Activated T-helper 9 cell treated with anti-CD3 and anti-CD28 coated beads, Interleukin-2, amount 50 U/mL, for 16 hours (primary cell): ENCODE measurements at regions not wholly inside any gene's neighbourhood (a gene's known extent, or its start where the extent isn't known, plus 50 kb on each side); places are given as distances from the start of the nearest gene placed in this dataset.
"Not testable (repeated sequence)": the region's sequence is repeated elsewhere in the genome, so short reads cannot be mapped to it uniquely, and the experiment has no call there.

ENCODE experiments used
- DNase-seq: peaks from one replicate; pipeline ENCODE4 v3.0.0-alpha.2; 2020; ENCODE audit warnings: low read depth

- no peak for DNase-seq
Observed at GRCh38 chr10:131021246-131021895, 290.1 kb downstream of the TCERG1L start.

GRCh38 chr10:131021969-131022368 is 289.6 kb downstream of the TCERG1L start:
- DNase-seq, result no peak

GRCh38 chr10:131022369-131022768 is 289.2 kb downstream of the TCERG1L start:
- no peak for DNase-seq

- DNase-seq, result no peak
Observed at GRCh38 chr10:131022981-131023380, 288.5 kb downstream of the TCERG1L start.

GRCh38 chr10:131024259-131025131 is 287.0 kb downstream of the TCERG1L start:
- DNase-seq, result no peak

- DNase-seq, result no peak
Observed at GRCh38 chr10:131025333-131025732, 286.2 kb downstream of the TCERG1L start.

GRCh38 chr10:131027256-131027655 is 284.3 kb downstream of the TCERG1L start:
- DNase-seq, result no peak

- DNase-seq, result no peak
Observed at GRCh38 chr10:131031346-131031745, 280.2 kb downstream of the TCERG1L start.

- DNase-seq, result no peak
Observed at GRCh38 chr10:131032329-131033165, 279.0 kb downstream of the TCERG1L start.

- DNase-seq, result no peak
Observed at GRCh38 chr10:131033166-131034085, 278.1 kb downstream of the TCERG1L start.

GRCh38 chr10:131034451-131034850 is 277.1 kb downstream of the TCERG1L start:
- DNase-seq, result no peak

GRCh38 chr10:131035779-131036178 is 275.7 kb downstream of the TCERG1L start:
- no peak for DNase-seq

- no peak for DNase-seq
Observed at GRCh38 chr10:131038056-131038455, 273.5 kb downstream of the TCERG1L start.

- no peak for DNase-seq
Observed at GRCh38 chr10:131041031-131041430, 270.5 kb downstream of the TCERG1L start.

- no peak for DNase-seq
Observed at GRCh38 chr10:131041441-131041840, 270.1 kb downstream of the TCERG1L start.

GRCh38 chr10:131042015-131042414 is 269.5 kb downstream of the TCERG1L start:
- DNase-seq, result not testable (repeated sequence)
